EL (cell line): ENCODE measurements at regions not wholly inside any gene's neighbourhood (a gene's known extent, or its start where the extent isn't known, plus 50 kb on each side); places are given as distances from the start of the nearest gene placed in this dataset.

Experiments used
- DNase-seq: peaks from one replicate; pipeline ENCODE4 v3.0.0-alpha.2; 2016

GRCh38 chr2:139389391-139389790 lies 609.2 kb upstream of the NXPH2 start:
- DNase-seq: no peak

DNA sequence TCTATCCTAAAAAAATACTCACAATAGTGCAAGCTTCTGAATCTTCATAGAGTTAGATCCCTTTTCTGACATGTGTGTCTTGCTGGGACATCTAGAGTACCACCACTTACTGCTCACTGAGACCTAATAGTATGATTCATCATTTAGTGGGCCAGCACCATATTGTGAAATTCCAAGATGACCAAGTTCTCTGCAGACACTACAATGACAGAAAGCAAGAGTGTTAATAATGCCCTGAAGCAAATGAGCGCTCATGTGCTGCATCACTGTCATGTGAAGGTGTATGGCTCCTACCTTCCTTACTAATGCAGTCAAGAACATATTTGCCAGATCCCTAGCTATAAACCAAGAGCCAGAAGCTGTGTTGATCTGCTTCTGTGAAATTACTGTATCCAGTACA lies 606.2 kb upstream of the NXPH2 start:
- no peak for DNase-seq

- DNase-seq: no peak
These were observed 603.3 kb upstream of the NXPH2 start for GRCh38 chr2:139383532-139383931.

DNA sequence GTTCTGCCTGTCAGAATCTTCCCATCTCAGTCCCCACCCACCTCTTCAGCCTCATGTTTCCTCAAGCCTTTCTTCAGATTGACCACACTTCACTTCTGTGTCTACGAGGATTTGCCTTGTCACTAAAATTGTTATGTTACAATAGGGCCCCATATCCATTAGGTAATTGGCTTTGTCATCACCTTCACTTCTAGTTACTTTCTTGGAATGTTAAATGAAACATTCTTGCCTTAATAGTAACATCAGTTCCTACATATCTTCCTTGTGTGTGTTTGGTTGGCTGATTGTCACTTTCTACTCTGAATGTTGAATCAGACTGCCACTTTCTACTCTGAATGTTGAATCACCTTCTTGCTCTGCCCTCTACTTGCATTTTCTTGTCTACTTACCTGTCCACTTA lies 599.9 kb upstream of the NXPH2 start:
- DNase-seq: no peak

DNA sequence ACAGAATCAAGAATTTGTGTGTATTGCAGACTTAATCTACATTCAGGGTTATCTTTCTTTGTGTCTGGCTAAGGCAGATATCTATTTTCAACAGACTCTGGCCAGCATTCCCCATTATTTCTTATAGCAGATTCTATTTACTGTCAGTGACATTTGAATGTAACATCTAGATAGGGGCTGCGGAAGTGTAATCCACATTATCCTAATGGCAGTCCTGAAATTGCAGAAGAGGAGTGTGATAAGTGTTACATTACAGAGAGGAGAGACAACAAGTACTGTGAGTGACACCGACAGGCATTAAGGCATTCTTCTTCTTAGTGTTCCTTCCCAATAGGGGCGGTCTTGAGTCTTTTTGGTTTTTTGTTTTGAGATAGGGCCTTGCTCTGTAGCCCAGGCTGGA lies 598.2 kb upstream of the NXPH2 start:
- DNase-seq: no peak

- DNase-seq: no peak
These were observed 594.2 kb upstream of the NXPH2 start for GRCh38 chr2:139374296-139374850.

GRCh38 chr2:139369423-139370409 lies 589.5 kb upstream of the NXPH2 start:
- DNase-seq: no peak

DNA sequence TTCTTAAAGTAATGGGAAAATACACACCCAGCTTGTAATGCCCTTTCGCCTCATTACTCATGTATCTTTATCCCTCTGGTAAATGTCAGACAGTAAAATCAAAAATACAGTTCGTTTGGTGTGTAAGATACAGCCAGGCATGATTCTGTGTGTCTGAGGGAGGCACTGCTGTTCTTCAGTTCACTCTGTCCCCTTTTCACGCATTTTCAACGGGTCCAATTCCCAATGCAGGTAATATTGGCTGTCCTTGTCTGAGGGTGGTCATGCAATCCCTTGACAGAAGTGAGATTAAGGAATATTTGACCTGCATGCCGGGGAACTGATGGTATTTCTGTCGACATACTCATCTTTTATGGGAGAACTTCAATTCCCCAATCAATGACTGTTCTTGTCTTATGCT lies 587.2 kb upstream of the NXPH2 start:
- no peak for DNase-seq

DNA sequence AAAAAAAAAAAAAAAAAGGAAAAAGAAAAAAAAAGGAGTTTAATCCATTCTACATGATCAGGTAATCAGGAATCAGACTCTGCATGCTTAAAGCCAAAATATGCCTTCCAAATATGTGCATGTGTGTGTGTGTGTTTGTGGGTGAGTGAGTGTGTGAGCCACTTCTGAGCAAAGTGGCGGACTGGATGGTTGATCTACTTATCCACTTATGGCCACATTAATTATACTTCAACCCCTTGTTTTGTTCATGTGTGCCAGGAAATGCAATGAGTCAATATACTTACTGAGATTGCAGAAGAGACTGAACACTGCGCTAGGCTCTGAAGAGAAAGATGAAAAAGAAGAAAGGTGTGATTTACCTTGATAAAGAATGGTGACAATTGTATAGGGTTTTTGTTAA lies 586.5 kb upstream of the NXPH2 start:
- DNase-seq: no peak

DNA sequence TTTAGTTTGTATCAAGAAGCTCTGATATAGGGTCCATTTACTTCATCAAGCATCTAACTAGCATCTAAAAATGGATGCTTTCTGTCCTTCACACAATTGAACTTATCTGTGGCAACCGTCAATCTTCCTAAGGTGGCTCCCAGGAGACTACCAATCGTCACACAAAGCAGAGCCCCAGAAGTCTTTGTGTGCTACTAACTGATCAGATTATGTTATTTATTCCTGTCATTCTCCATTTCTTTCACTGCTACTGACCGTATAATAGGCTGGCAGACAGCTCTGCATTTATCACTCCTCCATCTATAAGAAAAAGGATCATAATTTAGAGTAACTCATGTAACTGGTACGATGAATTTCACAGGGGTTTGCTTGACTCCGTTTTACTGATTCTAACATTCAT lies 585.0 kb upstream of the NXPH2 start:
- no peak for DNase-seq

- no peak for DNase-seq
These were observed 580.5 kb upstream of the NXPH2 start for GRCh38 chr2:139360654-139361053.

GRCh38 chr2:139359818-139360217 lies 579.6 kb upstream of the NXPH2 start:
- DNase-seq: no peak

DNA sequence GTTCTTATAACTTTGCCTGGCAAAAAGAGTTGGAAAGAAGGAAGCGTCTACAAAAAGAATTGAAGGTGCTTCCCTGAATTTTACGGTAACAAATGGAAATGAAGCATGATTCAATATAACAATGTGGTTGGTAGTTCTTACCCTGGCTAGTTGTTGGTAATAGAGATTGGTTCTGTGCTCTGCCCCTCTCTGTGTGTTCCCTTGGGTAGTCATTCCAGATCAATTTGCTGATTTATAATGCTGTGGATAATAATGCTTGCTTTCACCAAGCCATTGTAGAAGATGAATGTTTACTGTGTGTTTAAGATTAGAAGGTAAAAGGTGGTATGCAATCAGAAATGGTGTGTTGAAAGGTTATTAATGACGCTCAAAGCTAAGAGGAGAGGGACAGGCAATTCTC lies 577.8 kb upstream of the NXPH2 start:
- no peak for DNase-seq

DNA sequence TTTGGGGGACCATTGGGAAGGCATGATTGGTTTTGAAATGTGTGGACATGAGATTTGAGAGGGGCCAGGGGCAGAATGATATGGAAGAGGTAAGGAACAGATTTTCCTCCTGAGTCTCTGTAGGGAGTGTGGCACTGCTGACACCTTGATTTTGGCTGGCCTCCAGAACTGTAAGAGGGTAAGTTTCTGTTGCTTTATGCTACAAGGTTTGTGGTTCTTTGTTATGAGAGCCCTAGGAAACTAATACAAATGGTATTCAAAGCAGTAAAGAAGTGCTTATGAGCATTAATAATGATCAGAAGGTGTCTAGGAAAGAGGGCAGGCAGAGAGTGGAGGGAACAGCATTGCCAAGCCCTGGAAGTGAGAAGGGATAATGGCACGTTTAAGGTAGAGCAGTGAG lies 574.3 kb upstream of the NXPH2 start:
- no peak for DNase-seq

- no peak for DNase-seq
These were observed 573.7 kb upstream of the NXPH2 start for GRCh38 chr2:139353874-139354273.

GRCh38 chr2:139317259-139317658 lies 537.1 kb upstream of the NXPH2 start:
- no peak for DNase-seq

DNA sequence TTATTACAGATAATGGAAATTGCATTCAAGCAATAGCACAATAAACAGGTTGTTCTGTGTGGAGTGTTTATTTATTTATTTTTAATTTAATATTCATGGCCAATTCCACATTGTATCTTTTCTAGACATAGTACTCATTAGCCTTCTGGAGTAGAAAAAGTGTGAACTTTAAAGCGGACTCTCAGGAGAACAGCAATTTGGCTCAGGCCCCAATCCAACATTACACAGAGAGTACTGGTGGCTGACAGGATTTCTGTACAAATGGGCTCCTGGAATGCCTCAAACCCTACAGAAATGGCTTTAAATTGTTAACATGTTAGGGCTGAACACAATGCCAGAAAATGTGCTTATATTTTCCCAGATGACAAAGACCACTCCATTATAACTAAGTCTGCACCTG lies 533.9 kb upstream of the NXPH2 start:
- DNase-seq: no peak

GRCh38 chr2:139296672-139297209 lies 516.6 kb upstream of the NXPH2 start:
- DNase-seq: no peak

DNA sequence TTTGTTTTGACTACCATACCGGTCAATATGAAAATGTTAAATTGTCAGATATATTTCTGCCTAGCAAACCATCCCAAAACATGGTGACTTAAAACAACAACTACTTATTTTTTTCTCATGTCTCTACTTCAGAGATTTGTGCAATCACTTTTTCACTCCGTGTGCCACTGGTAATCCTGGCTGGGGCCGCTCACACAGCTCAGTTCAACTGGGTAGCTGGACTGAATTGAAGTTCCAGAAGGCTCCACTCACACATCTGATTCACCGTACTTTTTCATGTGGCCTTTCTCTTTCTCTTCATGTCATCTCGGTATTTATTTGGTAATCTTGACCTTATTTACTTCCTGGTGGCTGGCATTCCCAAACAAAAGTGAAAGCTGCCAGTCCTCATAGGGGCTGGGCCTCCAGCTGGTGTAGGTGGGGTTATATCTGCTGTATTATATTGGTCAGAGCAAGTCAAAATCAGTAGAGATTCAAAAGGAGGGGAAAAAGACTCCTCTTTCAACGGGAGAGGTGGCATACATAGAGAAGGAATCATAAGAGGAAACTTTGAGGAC lies 513.9 kb upstream of the NXPH2 start:
- no peak for DNase-seq

DNA sequence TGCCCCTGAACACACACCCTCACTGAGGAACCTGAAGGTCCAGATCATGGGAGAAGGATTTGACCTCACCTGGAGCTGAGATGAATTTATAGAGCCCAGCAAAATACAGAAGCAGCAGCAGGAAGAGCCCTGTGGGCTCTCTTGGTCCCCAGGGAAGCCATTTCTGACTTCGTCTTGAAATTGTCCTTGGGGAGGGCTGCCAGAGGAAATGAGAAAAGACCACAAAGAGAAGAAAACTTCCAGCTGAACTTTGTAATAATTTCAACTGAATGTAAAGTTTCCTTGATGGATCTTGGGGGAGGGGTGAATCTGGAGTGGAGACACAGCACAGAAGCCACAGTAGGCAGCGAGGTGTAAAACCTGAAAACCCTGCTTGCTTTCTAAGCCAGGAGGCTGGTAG lies 500.9 kb upstream of the NXPH2 start:
- no peak for DNase-seq

DNA sequence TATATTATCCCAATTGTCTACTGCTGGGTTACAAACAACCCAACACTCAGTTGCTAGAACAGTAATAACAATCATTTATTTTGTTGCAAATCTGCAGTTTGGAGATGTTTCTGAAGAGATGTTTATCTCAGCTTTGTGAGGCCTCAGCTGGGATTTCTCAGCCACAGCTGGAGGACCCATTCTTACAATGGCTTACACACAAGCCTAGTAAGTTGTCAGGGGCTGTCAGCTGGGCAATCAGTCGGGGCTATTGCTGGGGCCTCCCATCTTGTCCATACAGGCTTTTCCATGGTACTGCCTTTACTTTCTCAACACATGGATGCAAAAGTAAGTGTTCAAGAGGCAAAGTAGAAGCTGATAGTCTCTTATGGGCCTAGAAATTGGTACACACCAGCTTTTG lies 491.7 kb upstream of the NXPH2 start:
- DNase-seq: no peak

DNA sequence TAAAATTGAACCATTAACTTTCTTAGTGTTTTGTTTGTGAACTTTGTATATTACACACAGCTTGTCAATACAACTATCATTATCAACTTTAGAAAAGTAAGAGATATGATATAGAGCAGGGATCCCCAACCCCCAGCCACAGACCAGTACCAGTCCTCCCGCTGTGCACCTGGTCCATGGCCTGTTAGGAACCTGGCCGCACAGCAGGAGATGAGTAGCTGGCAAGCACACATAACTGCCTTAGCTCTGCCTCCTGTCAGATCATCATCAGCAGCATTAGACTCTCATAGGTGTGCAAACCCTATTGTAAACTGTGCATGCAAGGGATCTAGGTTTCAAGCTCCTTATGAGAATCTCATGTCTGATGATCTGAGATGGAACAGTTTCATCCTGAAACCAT lies 491.0 kb upstream of the NXPH2 start:
- no peak for DNase-seq

GRCh38 chr2:139260052-139260430 lies 479.9 kb upstream of the NXPH2 start:
- DNase-seq: no peak

DNA sequence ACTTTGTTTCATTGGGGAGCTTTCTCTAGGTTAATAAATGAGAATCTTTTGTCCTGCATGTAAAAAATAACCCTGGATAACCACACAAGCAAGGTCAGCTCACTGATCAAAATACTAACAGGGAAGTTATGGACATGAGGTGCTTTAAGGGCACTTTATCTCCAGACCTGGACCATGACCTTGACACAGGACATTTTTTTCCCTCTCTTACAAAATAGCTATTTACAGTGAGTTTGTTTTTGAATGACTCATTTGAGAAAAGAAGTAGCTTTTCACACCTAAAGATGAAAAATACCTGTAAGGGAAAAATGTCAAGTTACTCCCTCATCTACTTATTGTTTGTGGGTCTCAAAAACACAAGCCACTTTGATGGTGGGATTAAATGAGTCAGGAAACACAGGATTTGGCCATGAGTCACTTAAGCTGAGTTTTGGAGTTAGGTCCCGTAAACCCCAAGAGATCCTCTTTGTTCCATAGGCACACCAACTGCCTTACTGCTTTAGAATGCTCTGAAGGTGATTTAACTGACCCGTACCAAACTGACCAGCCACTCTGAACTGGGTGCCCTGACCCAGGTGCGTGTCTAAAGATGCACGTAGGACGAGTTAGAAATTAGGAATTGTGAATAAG lies 479.3 kb upstream of the NXPH2 start:
- no peak for DNase-seq
